ENCODE measurements at regions not wholly inside any gene's neighbourhood (a gene's known extent, or its start where the extent isn't known, plus 50 kb on each side); places are given as distances from the start of the nearest gene placed in this dataset.

DNA sequence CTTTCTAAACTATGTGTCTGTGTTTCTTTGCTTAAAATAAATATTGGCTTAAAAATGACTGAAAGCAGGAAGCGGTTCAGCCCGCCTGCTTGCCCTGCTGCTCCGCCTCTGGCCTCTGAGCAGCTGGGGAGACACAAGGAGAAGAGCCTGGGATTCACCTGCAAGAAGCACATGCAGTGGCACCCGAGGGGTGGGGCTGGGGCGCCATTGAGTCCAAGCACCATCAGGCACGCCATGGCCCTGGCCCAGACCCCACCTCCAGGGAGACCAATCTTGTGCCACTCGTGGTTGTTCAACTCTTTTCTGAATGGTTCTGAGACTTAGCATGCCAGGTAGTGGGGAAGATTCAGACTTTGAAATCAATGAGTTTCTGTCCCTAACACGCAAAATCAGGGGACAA is 495.5 kb upstream of the MYT1L start:
- TF ChIP-seq, protein P1, sequence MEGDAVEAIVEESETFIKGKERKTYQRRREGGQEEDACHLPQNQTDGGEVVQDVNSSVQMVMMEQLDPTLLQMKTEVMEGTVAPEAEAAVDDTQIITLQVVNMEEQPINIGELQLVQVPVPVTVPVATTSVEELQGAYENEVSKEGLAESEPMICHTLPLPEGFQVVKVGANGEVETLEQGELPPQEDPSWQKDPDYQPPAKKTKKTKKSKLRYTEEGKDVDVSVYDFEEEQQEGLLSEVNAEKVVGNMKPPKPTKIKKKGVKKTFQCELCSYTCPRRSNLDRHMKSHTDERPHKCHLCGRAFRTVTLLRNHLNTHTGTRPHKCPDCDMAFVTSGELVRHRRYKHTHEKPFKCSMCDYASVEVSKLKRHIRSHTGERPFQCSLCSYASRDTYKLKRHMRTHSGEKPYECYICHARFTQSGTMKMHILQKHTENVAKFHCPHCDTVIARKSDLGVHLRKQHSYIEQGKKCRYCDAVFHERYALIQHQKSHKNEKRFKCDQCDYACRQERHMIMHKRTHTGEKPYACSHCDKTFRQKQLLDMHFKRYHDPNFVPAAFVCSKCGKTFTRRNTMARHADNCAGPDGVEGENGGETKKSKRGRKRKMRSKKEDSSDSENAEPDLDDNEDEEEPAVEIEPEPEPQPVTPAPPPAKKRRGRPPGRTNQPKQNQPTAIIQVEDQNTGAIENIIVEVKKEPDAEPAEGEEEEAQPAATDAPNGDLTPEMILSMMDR (IDR thresholded peaks at IDR 0.05; ENCODE audit: low read depth, low read length): no peak
- no peak for TF ChIP-seq EZH2phosphoT487 (IDR thresholded peaks at IDR 0.05; ENCODE audit: low read depth)
